Spleen (tissue), 11 donors: ENCODE measurements at regions not wholly inside any gene's neighbourhood (a gene's known extent, or its start where the extent isn't known, plus 50 kb on each side); places are given as distances from the start of the nearest gene placed in this dataset.

Source experiments
- DNase-seq: peaks from one replicate; pipeline ENCODE4 v3.0.0-alpha.2; 2020
- H3K27ac ChIP-seq, 8 donors: fragments of 200-600 bp; sonication (generic) in 7 of 8; 1 replicate in 4 of 8; 2 replicates in 4 of 8; pipeline versions ENCODE4 v1.5.0 to v1.8.0; 2016 to 2021; ENCODE audit warnings: inconsistent platforms in 4 of 8, mild to moderate bottlenecking in 4 of 8, moderate library complexity in 1 of 8
- H3K27me3 ChIP-seq, 7 donors: fragments of 200-600 bp; sonication (generic) in 6 of 7; replicated peaks in 1 of 7; 1 replicate in 4 of 7; 2 replicates in 3 of 7; pipeline versions ENCODE4 v1.5.0 to v1.8.0; 2016 to 2021; ENCODE audit warnings: inconsistent platforms in 3 of 7, mild to moderate bottlenecking in 1 of 7
- H3K36me3 ChIP-seq, 6 donors: fragments of 200-600 bp; sonication (generic) in 5 of 6; 1 replicate in 4 of 6; 2 replicates in 2 of 6; pipeline versions ENCODE4 v1.5.0 to v1.8.0; 2016 to 2021; ENCODE audit warnings: inconsistent platforms in 2 of 6
- H3K4me1 ChIP-seq, 6 donors: fragments of 200-600 bp; sonication (generic) in 5 of 6; 1 replicate in 3 of 6; 2 replicates in 3 of 6; pipeline versions ENCODE4 v1.5.0 to v1.8.0; 2016 to 2021; ENCODE audit warnings: inconsistent platforms in 3 of 6
- H3K4me3 ChIP-seq, 8 donors: fragments of 200-600 bp; sonication (generic) in 7 of 8; 1 replicate in 4 of 8; 2 replicates in 4 of 8; pipeline versions ENCODE4 v1.5.0 to v1.8.0; 2016 to 2021; ENCODE audit warnings: inconsistent platforms in 4 of 8, mild to moderate bottlenecking in 4 of 8, moderate library complexity in 2 of 8
- H3K9me3 ChIP-seq, 8 donors: fragments of 200-600 bp; sonication (generic) in 7 of 8; 1 replicate in 4 of 8; 2 replicates in 4 of 8; pipeline versions ENCODE4 v1.5.0 to v1.8.0; 2016 to 2021; ENCODE audit warnings: inconsistent platforms in 4 of 8
- CTCF ChIP-seq, 11 experiments: fragments of 200-600 bp in 7 of 11; fragments of 450-650 bp in 4 of 11; sonication (generic) in 4 of 11; IDR thresholded peaks in 8 of 11; conservative IDR thresholded peaks in 3 of 11; 1 replicate in 7 of 11; 2 replicates in 4 of 11; pipeline versions ENCODE4 v1.4.0 to v1.8.0; 2016 to 2021; ENCODE audit warnings: antibody characterized with exemption in 11 of 11, inconsistent platforms in 4 of 11, mild to moderate bottlenecking in 1 of 11
- POLR2A ChIP-seq, 3 donors: fragments of 450-650 bp; IDR thresholded peaks; one replicate each; pipeline ENCODE4 v1.5.1; 2017; ENCODE audit warnings: antibody characterized with exemption in 3 of 3, mild to moderate bottlenecking in 1 of 3
- POLR2AphosphoS5 ChIP-seq, 3 donors: sonication (generic); formaldehyde crosslinking; IDR thresholded peaks; one replicate each; pipeline ENCODE4 v1.5.1; 2017; ENCODE audit warnings: antibody characterized with exemption in 3 of 3
- WGBS, 5 donors: extraction: QIAGEN DNeasy Blood & Tissue Kit in 3 of 5; methylation state at CpG; one replicate each; pipeline versions ENCODE4 v1.1.5 to v1.1.7; 2013 to 2018; 5-methylcytosine and 5-hydroxymethylcytosine counted together
- intact Hi-C: fragments of 100-400 bp; cut with DNase I; formaldehyde crosslinking; loops from one replicate; pipeline ENCODE4 v1.15.0; 2023; ENCODE audit warnings: low total_unique reads
- donor health status: healthy with polysubstance abuse.
- donor health status: DM: no; HTN: no; CAD: no; lungs with moderate emphysema.
- donor health status: DM: no; HTN: no; CAD: no.
- donor health status: Bipolar disorder and iron deficiency.
- donor health status: healthy.
- donor health status: DM: no; HTN: no; CAD: no.
- donor health status: DM: yes; HTN: yes; CAD: no.

GRCh38 chr7:10655031-10655430, 318.6 kb upstream of the PHF14 start:
- no peak for TF ChIP-seq CTCF (IDR thresholded peaks at IDR 0.05 in 8 of 11, conservative IDR thresholded peaks at IDR 0.05 in 3 of 11)
- no peak for TF ChIP-seq POLR2AphosphoS5 (IDR thresholded peaks at IDR 0.05)
- TF ChIP-seq POLR2A (IDR thresholded peaks at IDR 0.05): no peak
- DNase-seq: no peak
- intact Hi-C loops: no loop called here
- Histone ChIP-seq H3K4me3 (no peak overlapping the region), H3K27ac (no peak overlapping the region), H3K4me1 (no peaks in the 10 kb centered on the region), H3K36me3 (no peaks in the 10 kb centered on the region), H3K9me3 (no peaks in the 10 kb centered on the region), H3K27me3 (no peaks in the 10 kb centered on the region)
- WGBS, 5 donors: 48 to 72% (median 66%) methylated on average over 1 of the region's 1 CpG

GRCh38 chr7:10657201-10657600, 316.5 kb upstream of the PHF14 start:
- DNase-seq: no peak
- no peaks in the 10 kb centered on the region for H3K9me3 ChIP-seq
- intact Hi-C loops: no loop called here
- TF ChIP-seq POLR2A (IDR thresholded peaks at IDR 0.05) (no peak), CTCF (IDR thresholded peaks at IDR 0.05 in 8 of 11, conservative IDR thresholded peaks at IDR 0.05 in 3 of 11) (no peak), POLR2AphosphoS5 (IDR thresholded peaks at IDR 0.05) (no peak)
- H3K4me3 ChIP-seq: no peak overlapping the region
- no peaks in the 10 kb centered on the region for H3K27me3 ChIP-seq
- 61 to 81% (median 78%) methylated on average over 1 of the region's 1 CpG for WGBS, 5 donors
- H3K4me1 ChIP-seq: no peaks in the 10 kb centered on the region
- H3K36me3 ChIP-seq: no peaks in the 10 kb centered on the region
- H3K27ac ChIP-seq: no peak overlapping the region

GRCh38 chr7:10657837-10658236, 315.8 kb upstream of the PHF14 start:
- TF ChIP-seq POLR2AphosphoS5 (IDR thresholded peaks at IDR 0.05) (no peak), CTCF (IDR thresholded peaks at IDR 0.05 in 8 of 11, conservative IDR thresholded peaks at IDR 0.05 in 3 of 11) (no peak)

GRCh38 chr7:10662491-10662890, 311.2 kb upstream of the PHF14 start:
- no peaks in the 10 kb centered on the region for H3K36me3 ChIP-seq
- TF ChIP-seq POLR2A (IDR thresholded peaks at IDR 0.05): no peak
- TF ChIP-seq POLR2AphosphoS5 (IDR thresholded peaks at IDR 0.05): no peak
- TF ChIP-seq CTCF (IDR thresholded peaks at IDR 0.05 in 8 of 11, conservative IDR thresholded peaks at IDR 0.05 in 3 of 11): no peak

More at GRCh38 chr7:10657837-10658236, 315.8 kb upstream of the PHF14 start:
- H3K27ac ChIP-seq: no peak overlapping the region
- H3K4me3 ChIP-seq: no peak overlapping the region
- no peaks in the 10 kb centered on the region for H3K9me3 ChIP-seq
- H3K36me3 ChIP-seq: no peaks in the 10 kb centered on the region
- H3K4me1 ChIP-seq: no peaks in the 10 kb centered on the region
- no peaks in the 10 kb centered on the region for H3K27me3 ChIP-seq
- no peak for DNase-seq
- intact Hi-C loops: no loop called here

More at GRCh38 chr7:10662491-10662890, 311.2 kb upstream of the PHF14 start:
- no peaks in the 10 kb centered on the region for H3K4me1 ChIP-seq
- no peaks in the 10 kb centered on the region for H3K9me3 ChIP-seq
- H3K27ac ChIP-seq: no peak overlapping the region
- DNase-seq: no peak
- no peaks in the 10 kb centered on the region for H3K27me3 ChIP-seq
- WGBS, 5 donors: 76 to 93% (median 81%) methylated on average over 1 of the region's 1 CpG
- no peak overlapping the region for H3K4me3 ChIP-seq
- intact Hi-C loops: no loop called here
